ENCODE measurements at regions not wholly inside any gene's neighbourhood (a gene's known extent, or its start where the extent isn't known, plus 50 kb on each side); places are given as distances from the start of the nearest gene placed in this dataset.

DNA sequence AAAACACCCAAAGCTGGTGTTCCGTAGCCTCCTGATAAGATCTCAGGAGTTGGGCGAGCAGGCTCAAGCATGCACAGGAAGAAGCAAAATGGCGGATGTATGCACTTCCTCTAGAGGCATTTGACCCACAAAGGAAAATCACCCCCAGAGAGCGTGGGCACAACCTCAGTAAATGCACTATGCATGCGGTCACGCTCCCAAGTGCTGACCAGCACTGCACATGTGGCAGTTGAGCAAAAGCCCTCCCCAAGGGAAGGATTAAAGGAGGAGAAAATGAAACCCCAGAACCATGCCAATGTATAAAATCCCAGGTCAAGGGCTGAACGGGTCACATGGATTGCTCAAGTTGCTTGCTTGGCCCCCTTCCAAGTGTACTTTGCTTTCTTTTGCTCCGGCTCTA is 289.4 kb upstream of the IGF1R start:
- TF ChIP-seq POLR2A (IDR thresholded peaks at IDR 0.05) = no peak
- TF ChIP-seq, protein P1, sequence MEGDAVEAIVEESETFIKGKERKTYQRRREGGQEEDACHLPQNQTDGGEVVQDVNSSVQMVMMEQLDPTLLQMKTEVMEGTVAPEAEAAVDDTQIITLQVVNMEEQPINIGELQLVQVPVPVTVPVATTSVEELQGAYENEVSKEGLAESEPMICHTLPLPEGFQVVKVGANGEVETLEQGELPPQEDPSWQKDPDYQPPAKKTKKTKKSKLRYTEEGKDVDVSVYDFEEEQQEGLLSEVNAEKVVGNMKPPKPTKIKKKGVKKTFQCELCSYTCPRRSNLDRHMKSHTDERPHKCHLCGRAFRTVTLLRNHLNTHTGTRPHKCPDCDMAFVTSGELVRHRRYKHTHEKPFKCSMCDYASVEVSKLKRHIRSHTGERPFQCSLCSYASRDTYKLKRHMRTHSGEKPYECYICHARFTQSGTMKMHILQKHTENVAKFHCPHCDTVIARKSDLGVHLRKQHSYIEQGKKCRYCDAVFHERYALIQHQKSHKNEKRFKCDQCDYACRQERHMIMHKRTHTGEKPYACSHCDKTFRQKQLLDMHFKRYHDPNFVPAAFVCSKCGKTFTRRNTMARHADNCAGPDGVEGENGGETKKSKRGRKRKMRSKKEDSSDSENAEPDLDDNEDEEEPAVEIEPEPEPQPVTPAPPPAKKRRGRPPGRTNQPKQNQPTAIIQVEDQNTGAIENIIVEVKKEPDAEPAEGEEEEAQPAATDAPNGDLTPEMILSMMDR (IDR thresholded peaks at IDR 0.05) = no peak
- no peak for DNase-seq
- Histone ChIP-seq H3K4me3 (no peak overlapping the region), H3K36me3 (ENCODE audit: low read depth, missing control alignments) (no peaks in the 10 kb centered on the region), H3K4me1 (no peaks in the 10 kb centered on the region), H3K27me3 (no peaks in the 10 kb centered on the region), H3K27ac (no peak overlapping the region), H3K9me3 (no peaks in the 10 kb centered on the region)
- intact Hi-C loops (cut with DNase I; ENCODE audit: low total_unique reads) = no loop called here
- 72% methylated on average over 5 to 8 of the region's 8 CpGs for WGBS, 2 donors

DNA sequence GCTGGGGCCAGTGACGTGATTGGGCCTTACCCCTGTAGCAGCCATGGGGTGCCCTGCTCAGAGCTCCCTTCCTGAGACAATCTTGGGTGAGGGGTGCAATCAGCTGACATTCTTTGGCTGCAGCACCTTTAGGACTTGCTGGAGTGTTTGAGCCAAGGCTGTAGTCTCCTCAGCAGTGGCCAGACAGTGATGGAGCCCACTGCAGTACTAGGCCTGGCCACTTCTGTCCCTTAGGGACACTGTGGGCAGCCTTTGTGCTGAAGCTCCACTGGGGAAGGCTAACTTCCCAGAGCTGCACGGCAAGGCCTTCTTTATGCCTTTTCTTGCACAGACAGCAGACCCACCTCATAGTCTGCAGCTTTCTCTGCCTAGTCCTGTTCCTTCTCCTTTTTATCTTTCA is 284.9 kb upstream of the IGF1R start:
- intact Hi-C loops (cut with DNase I; ENCODE audit: low total_unique reads) = no loop called here
- DNase-seq = no peak
- WGBS, 2 donors = 73 to 81% methylated on average over 2 of the region's 2 CpGs
- Histone ChIP-seq H3K9me3 (no peaks in the 10 kb centered on the region), H3K27ac (no peak overlapping the region), H3K36me3 (ENCODE audit: low read depth, missing control alignments) (no peaks in the 10 kb centered on the region), H3K4me1 (no peaks in the 10 kb centered on the region), H3K4me3 (no peak overlapping the region), H3K27me3 (no peaks in the 10 kb centered on the region)
- no peak for TF ChIP-seq POLR2A (IDR thresholded peaks at IDR 0.05)
- TF ChIP-seq, protein P1 (IDR thresholded peaks at IDR 0.05) = no peak

DNA sequence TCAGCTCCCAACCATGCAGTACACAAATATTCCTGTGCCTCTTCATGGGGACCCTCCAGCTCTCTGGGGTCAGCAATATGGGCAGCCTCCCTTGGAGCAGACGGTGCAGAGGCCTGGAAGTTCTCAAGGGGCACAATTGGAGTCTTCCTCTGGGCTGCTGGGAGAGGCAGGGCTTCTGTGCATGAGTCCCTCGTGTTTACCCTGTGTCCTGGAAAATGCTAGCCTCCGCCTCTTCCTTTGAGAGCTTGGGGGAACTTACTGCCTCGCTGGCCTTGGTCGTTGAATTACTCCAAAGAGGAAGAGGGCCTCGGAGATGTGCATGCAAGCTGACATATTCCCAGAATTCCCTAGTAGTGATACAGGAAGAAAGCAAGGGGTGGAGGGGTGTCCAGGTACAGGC is 284.4 kb upstream of the IGF1R start:
- H3K36me3 ChIP-seq (ENCODE audit: low read depth, missing control alignments) = no peaks in the 10 kb centered on the region
- H3K27ac ChIP-seq = no peak overlapping the region
- no peak overlapping the region for H3K4me3 ChIP-seq
- H3K4me1 ChIP-seq = no peaks in the 10 kb centered on the region
- H3K27me3 ChIP-seq = no peaks in the 10 kb centered on the region
- 67 to 75% methylated on average over 6 of the region's 6 CpGs for WGBS, 2 donors
- intact Hi-C loops (cut with DNase I; ENCODE audit: low total_unique reads) = no loop called here
- no peak for DNase-seq
- H3K9me3 ChIP-seq = no peaks in the 10 kb centered on the region
- TF ChIP-seq, protein P1 (IDR thresholded peaks at IDR 0.05) = no peak
- TF ChIP-seq POLR2A (IDR thresholded peaks at IDR 0.05) = no peak

DNA sequence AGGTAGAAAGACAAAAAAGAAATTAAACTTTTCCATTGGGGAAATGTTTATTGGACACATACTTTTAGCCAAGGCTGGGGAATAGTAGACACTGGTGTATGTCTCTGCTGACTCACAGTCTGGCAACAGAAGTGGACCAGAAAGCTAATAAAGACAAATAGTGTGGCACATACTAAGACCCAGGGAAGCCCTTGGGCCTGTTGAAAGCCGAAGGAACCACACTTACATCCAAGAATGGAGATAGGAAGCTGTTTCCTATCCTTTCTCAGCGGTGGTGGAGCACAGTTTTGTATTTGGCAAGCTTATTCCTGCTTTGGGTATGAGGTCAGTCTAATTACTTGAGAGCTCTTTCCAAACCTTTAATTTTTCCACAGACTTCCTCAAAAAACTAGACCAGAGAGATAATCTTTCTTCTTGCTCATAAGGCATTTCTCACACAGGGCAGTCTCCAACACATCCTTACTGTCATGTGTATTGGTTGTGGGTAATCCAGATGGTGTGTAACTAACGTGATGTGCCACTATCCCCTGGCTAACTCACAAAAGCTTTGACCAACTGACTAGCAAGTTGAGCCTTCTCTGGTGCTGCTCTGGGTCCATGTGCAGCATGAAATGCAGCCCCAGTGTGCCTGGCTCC is 279.1 kb upstream of the IGF1R start:
- intact Hi-C loops (cut with DNase I; ENCODE audit: low total_unique reads) = no loop called here
- 38 to 46% methylated on average over 3 of the region's 3 CpGs for WGBS, 2 donors
- Histone ChIP-seq H3K27me3 (no peaks in the 10 kb centered on the region), H3K27ac (no peak overlapping the region), H3K4me3 (no peak overlapping the region), H3K9me3 (no peaks in the 10 kb centered on the region), H3K36me3 (ENCODE audit: low read depth, missing control alignments) (no peaks in the 10 kb centered on the region), H3K4me1 (peaks cover 5% of the 10 kb centered on the region)
- no peak for TF ChIP-seq POLR2A (IDR thresholded peaks at IDR 0.05)
- TF ChIP-seq, protein P1 (IDR thresholded peaks at IDR 0.05) = no peak
- DNase-seq = peak; percentile 16
